Heart right ventricle (tissue), 16 donors: ENCODE measurements at regions not wholly inside any gene's neighbourhood (a gene's known extent, or its start where the extent isn't known, plus 50 kb on each side); places are given as distances from the start of the nearest gene placed in this dataset.

Source experiments
- ATAC-seq, 8 donors: fragments of 200-7000 bp; cut with Tn5 transposase; one replicate each; pipeline ENCODE4 v1.9.1; 2020; ENCODE audit warnings: mild to moderate bottlenecking in 8 of 8, moderate library complexity in 8 of 8, moderate number of reproducible peaks in 1 of 8
- DNase-seq, 2 donors: peaks; one replicate each; pipeline ENCODE4 v3.0.0-alpha.2; 2020
- H3K27ac ChIP-seq, 10 donors: fragments of 200-600 bp; sonication (generic) in 2 of 10; one replicate each; pipeline versions ENCODE4 v1.5.0 to v1.8.0; 2020 to 2022; ENCODE audit warnings: mild to moderate bottlenecking in 3 of 10
- H3K27me3 ChIP-seq, 7 donors: fragments of 200-600 bp; one replicate each; pipeline ENCODE4 v1.8.0; 2021 to 2022; ENCODE audit warnings: mild to moderate bottlenecking in 2 of 7
- H3K36me3 ChIP-seq, 9 donors: fragments of 200-600 bp; sonication (generic) in 1 of 9; one replicate each; pipeline versions ENCODE4 v1.5.0 to v1.8.0; 2020 to 2022; ENCODE audit warnings: mild to moderate bottlenecking in 2 of 9
- H3K4me1 ChIP-seq, 9 donors: fragments of 200-600 bp; sonication (generic) in 1 of 9; one replicate each; pipeline versions ENCODE4 v1.5.0 to v1.8.0; 2020 to 2022; ENCODE audit warnings: mild to moderate bottlenecking in 4 of 9
- H3K4me3 ChIP-seq, 10 donors: fragments of 200-600 bp; sonication (generic) in 2 of 10; one replicate each; pipeline versions ENCODE4 v1.5.0 to v1.8.0; 2020 to 2022; ENCODE audit warnings: mild to moderate bottlenecking in 7 of 10, moderate library complexity in 2 of 10
- H3K9me3 ChIP-seq, 11 donors: fragments of 200-600 bp in 10 of 11; sonication (generic) in 2 of 11; one replicate each; pipeline versions ENCODE4 v1.5.0 to v1.8.0; 2013 to 2022; ENCODE audit warnings: mild to moderate bottlenecking in 2 of 11, control low read depth in 1 of 11, moderate library complexity in 1 of 11
- CTCF ChIP-seq, 9 donors: fragments of 200-600 bp; sonication (generic) in 2 of 9; IDR thresholded peaks; one replicate each; pipeline versions ENCODE4 v1.5.0 to v1.8.0; 2021 to 2022; ENCODE audit warnings: antibody characterized with exemption in 9 of 9, mild to moderate bottlenecking in 5 of 9, moderate library complexity in 1 of 9
- WGBS, 2 donors: extraction: QIAGEN DNeasy Blood & Tissue Kit; methylation state at CpG; one replicate each; pipeline ENCODE4 v1.1.7; 2013; ENCODE audit warnings: inconsistent platforms in 1 of 2; 5-methylcytosine and 5-hydroxymethylcytosine counted together
- intact Hi-C, 10 donors: fragments of 100-400 bp; cut with DNase I; formaldehyde crosslinking; loops; one replicate each; pipeline versions ENCODE4 v1.11.1 to v1.14.2; 2022
- donor health status: Arrhythmogenic right ventricular cardiomyopathy.
- donor health status: ischemic (EF 13 %, LVEDD 7.1; RV severe dilation, severe dysfunction).
- donor health status: healthy with polysubstance abuse.
- donor health status: DM: no; HTN: yes; CAD: no.
- donor health status: DM: no; HTN: no; CAD: no.
- donor health status: ischemic (EF 25% LVEDD 6.9; RV normal size, moderate dysfunction).
- donor health status: ischemic (EF 25% LVEDD 5.7; RV mildly dilated, moderate dysfunction).
- donor health status: healthy.
- donor health status: DM: yes; HTN: yes; CAD: no.
- donor health status: Ischemic cardiomyopathy.
- donor health status: ischemic (EF 35%, LVEDD 5.7; RV mildly dilated, moderate dysfunction).
- donor health status: nonischemic (EF 11% LVEDD 7.7; RV severe dilation, severe dysfunction).
- donor health status: DM: yes; HTN: yes; CAD: no.
- donor health status: PGD.
- donor health status: ischemic (EF 29% LVEDD 5.4; RV normal size, mild dysfunction).
- donor health status: nonischemic (EF 23%, LVEDD 6.1; RV moderate dilation, normal function).

- Histone ChIP-seq H3K4me3 (no peak overlapping the region), H3K36me3 (no peaks in the 10 kb centered on the region), H3K27me3 (no peaks in the 10 kb centered on the region), H3K4me1 (no peaks in the 10 kb centered on the region), H3K9me3 (no peaks in the 10 kb centered on the region), H3K27ac (no peak overlapping the region)
- ATAC-seq = no peak
- no peak for DNase-seq
- no peak for TF ChIP-seq CTCF (IDR thresholded peaks at IDR 0.05)
- WGBS, 2 donors = 72 to 76% methylated on average over 1 of the region's 1 CpG
- intact Hi-C loops = no loop called here
These were observed 269.4 kb downstream of the AMY1C start for GRCh38 chr1:104018922-104019674.

- intact Hi-C loops = no loop called here
- WGBS, 2 donors = 72 to 86% methylated on average over 1 of the region's 1 CpG
- DNase-seq = no peak
- Histone ChIP-seq H3K4me3 (no peak overlapping the region), H3K27ac (no peak overlapping the region), H3K4me1 (no peaks in the 10 kb centered on the region), H3K9me3 (no peaks in the 10 kb centered on the region), H3K27me3 (no peaks in the 10 kb centered on the region), H3K36me3 (no peaks in the 10 kb centered on the region)
- TF ChIP-seq CTCF (IDR thresholded peaks at IDR 0.05) = no peak
- ATAC-seq = no peak
These were observed 270.0 kb downstream of the AMY1C start for GRCh38 chr1:104019675-104020049.

- TF ChIP-seq CTCF (IDR thresholded peaks at IDR 0.05) = no peak
- Histone ChIP-seq H3K4me1 (no peaks in the 10 kb centered on the region), H3K4me3 (no peak overlapping the region), H3K9me3 (no peaks in the 10 kb centered on the region), H3K36me3 (no peaks in the 10 kb centered on the region), H3K27me3 (no peaks in the 10 kb centered on the region), H3K27ac (no peak overlapping the region)
- WGBS, 2 donors = 76 to 84% methylated on average over 3 of the region's 3 CpGs
- DNase-seq (no peak), ATAC-seq (no peak)
- intact Hi-C loops = no loop called here
These were observed 278.8 kb downstream of the AMY1C start for GRCh38 chr1:104028416-104029035.

GRCh38 chr1:104029456-104029970 lies 279.8 kb downstream of the AMY1C start:
- intact Hi-C loops = no loop called here
- no peak for TF ChIP-seq CTCF (IDR thresholded peaks at IDR 0.05)
- H3K36me3 ChIP-seq = no peaks in the 10 kb centered on the region

More at GRCh38 chr1:104029456-104029970, 279.8 kb downstream of the AMY1C start:
- 85 to 93% methylated on average over 1 of the region's 1 CpG for WGBS, 2 donors
- Histone ChIP-seq H3K27me3 (no peaks in the 10 kb centered on the region), H3K27ac (no peak overlapping the region), H3K4me1 (no peaks in the 10 kb centered on the region), H3K9me3 (no peaks in the 10 kb centered on the region), H3K4me3 (no peak overlapping the region)
- ATAC-seq (no peak), DNase-seq (no peak)
